Heart left ventricle (tissue), 13 donors: ENCODE measurements at regions not wholly inside any gene's neighbourhood (a gene's known extent, or its start where the extent isn't known, plus 50 kb on each side); places are given as distances from the start of the nearest gene placed in this dataset.

Source experiments
- POLR2A ChIP-seq, 2 donors: fragments of 450-650 bp; IDR thresholded peaks; one replicate each; pipeline ENCODE4 v1.6.1; 2017; ENCODE audit warnings: antibody characterized with exemption in 2 of 2, mild to moderate bottlenecking in 2 of 2, moderate library complexity in 2 of 2
- TF ChIP-seq, protein P1 (sequence below), 12 donors: fragments of 200-600 bp; sonication (generic) in 4 of 12; IDR thresholded peaks; one replicate each; pipeline versions ENCODE4 v1.5.0 to v1.8.0; 2018 to 2022; ENCODE audit warnings: antibody characterized with exemption in 12 of 12, mild to moderate bottlenecking in 5 of 12
- donor health status: ischemic (EF 13 %, LVEDD 7.1; RV severe dilation, severe dysfunction).
- donor health status: DM: no; HTN: yes; CAD: no.
- donor health status: DM: no; HTN: no; CAD: no.
- donor health status: ischemic (EF 25% LVEDD 6.9; RV normal size, moderate dysfunction).
- donor health status: ischemic (EF 25% LVEDD 5.7; RV mildly dilated, moderate dysfunction).
- donor health status: ischemic (EF 35%, LVEDD 5.7; RV mildly dilated, moderate dysfunction).
- donor health status: nonischemic (EF 11% LVEDD 7.7; RV severe dilation, severe dysfunction).
- donor health status: DM: yes; HTN: yes; CAD: no.
- donor health status: PGD.
- donor health status: ischemic (EF 29% LVEDD 5.4; RV normal size, mild dysfunction).
- donor health status: nonischemic (EF 23%, LVEDD 6.1; RV moderate dilation, normal function).

DNA sequence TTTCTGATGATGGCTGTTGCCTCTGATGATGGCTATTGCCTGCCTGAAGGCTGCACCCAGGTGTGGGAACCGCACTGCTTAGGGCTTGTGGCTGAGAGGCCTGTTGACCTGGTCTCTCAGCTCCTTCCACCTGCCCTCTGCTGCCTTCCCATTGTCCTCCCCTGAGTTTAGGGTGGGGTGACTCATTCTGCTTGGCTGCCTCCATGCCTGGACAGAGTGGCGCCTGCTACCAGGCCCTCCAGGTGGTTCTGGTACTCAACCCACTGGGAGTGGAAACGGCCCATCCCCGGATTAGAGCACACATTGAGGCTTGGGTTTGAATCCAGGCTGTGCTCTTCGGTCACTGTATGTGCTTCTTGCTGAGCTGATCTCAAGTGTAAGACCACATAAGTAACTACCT, 120.6 kb downstream of the SEM1 start:
- TF ChIP-seq POLR2A (IDR thresholded peaks at IDR 0.05) = no peak
- TF ChIP-seq, protein P1, sequence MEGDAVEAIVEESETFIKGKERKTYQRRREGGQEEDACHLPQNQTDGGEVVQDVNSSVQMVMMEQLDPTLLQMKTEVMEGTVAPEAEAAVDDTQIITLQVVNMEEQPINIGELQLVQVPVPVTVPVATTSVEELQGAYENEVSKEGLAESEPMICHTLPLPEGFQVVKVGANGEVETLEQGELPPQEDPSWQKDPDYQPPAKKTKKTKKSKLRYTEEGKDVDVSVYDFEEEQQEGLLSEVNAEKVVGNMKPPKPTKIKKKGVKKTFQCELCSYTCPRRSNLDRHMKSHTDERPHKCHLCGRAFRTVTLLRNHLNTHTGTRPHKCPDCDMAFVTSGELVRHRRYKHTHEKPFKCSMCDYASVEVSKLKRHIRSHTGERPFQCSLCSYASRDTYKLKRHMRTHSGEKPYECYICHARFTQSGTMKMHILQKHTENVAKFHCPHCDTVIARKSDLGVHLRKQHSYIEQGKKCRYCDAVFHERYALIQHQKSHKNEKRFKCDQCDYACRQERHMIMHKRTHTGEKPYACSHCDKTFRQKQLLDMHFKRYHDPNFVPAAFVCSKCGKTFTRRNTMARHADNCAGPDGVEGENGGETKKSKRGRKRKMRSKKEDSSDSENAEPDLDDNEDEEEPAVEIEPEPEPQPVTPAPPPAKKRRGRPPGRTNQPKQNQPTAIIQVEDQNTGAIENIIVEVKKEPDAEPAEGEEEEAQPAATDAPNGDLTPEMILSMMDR (IDR thresholded peaks at IDR 0.05) = no peak
